SK-N-MC (cell line): ENCODE measurements at regions not wholly inside any gene's neighbourhood (a gene's known extent, or its start where the extent isn't known, plus 50 kb on each side); places are given as distances from the start of the nearest gene placed in this dataset.

ENCODE experiments used
- EZH2 ChIP-seq: fragments of 200-600 bp; sonication (generic); IDR thresholded peaks from one replicate; pipeline ENCODE4 v1.6.1; 2017; ENCODE audit warnings: antibody characterized with exemption
- POLR2AphosphoS5 ChIP-seq: IDR thresholded peaks from 2 replicates; pipeline ENCODE4 v1.6.1; 2012; ENCODE audit warnings: mild to moderate bottlenecking, low read depth, low read length, borderline replicate concordance

GRCh38 chr18:41353777-41354528 lies 601.1 kb upstream of the PIK3C3 start:
- TF ChIP-seq POLR2AphosphoS5, result no peak
- no peak for TF ChIP-seq EZH2
